Gastrocnemius medialis (tissue), 4 donors: ENCODE measurements at regions not wholly inside any gene's neighbourhood (a gene's known extent, or its start where the extent isn't known, plus 50 kb on each side); places are given as distances from the start of the nearest gene placed in this dataset.
A peak's percentile ranks its signal among the peaks of the same experiment; 100 is the strongest.

ENCODE experiments used
- ATAC-seq, 2 donors: fragments of 150-250 bp; one replicate each; pipeline ENCODE4 v1.9.1; 2016
- DNase-seq, 2 donors: peaks; one replicate each; pipeline ENCODE4 v3.0.0-alpha.2; 2019
- H3K27ac ChIP-seq, 4 donors: fragments of 200-600 bp; sonication (generic); 1 replicate in 1 of 4; 2 replicates in 3 of 4; pipeline ENCODE4 v1.5.1; 2016 to 2018; ENCODE audit warnings: mild to moderate bottlenecking in 2 of 4, moderate library complexity in 1 of 4
- H3K27me3 ChIP-seq, 3 donors: fragments of 200-600 bp; sonication (generic) in 2 of 3; 1 replicate in 1 of 3; 2 replicates in 2 of 3; pipeline versions ENCODE4 v1.5.1 to v1.6.0; 2016 to 2019; ENCODE audit warnings: mild to moderate bottlenecking in 1 of 3, moderate library complexity in 1 of 3
- H3K36me3 ChIP-seq, 2 donors: fragments of 200-600 bp; sonication (generic) in 1 of 2; one replicate each; pipeline ENCODE4 v1.5.1; 2017 to 2018
- H3K4me1 ChIP-seq, 2 donors: fragments of 200-600 bp; sonication (generic) in 1 of 2; one replicate each; pipeline ENCODE4 v1.5.1; 2016 to 2017; ENCODE audit warnings: mild to moderate bottlenecking in 2 of 2
- H3K4me3 ChIP-seq, 4 donors: fragments of 200-600 bp; sonication (generic) in 3 of 4; 1 replicate in 1 of 4; 2 replicates in 3 of 4; pipeline ENCODE4 v1.5.1; 2016 to 2019; ENCODE audit warnings: mild to moderate bottlenecking in 2 of 4
- H3K9me3 ChIP-seq, 3 donors: fragments of 200-600 bp; sonication (generic) in 2 of 3; 1 replicate in 1 of 3; 2 replicates in 2 of 3; pipeline ENCODE4 v1.5.1; 2016 to 2019
- CTCF ChIP-seq, 5 experiments: fragments of 450-650 bp in 3 of 5; fragments of 200-600 bp in 2 of 5; sonication (generic) in 2 of 5; IDR thresholded peaks in 4 of 5; conservative IDR thresholded peaks in 1 of 5; 1 replicate in 4 of 5; 2 replicates in 1 of 5; pipeline ENCODE4 v1.5.1; 2016 to 2019; ENCODE audit warnings: antibody characterized with exemption in 5 of 5, mild to moderate bottlenecking in 3 of 5, moderate library complexity in 3 of 5
- POLR2A ChIP-seq, 2 donors: fragments of 450-650 bp; IDR thresholded peaks; one replicate each; pipeline ENCODE4 v1.6.1; 2017; ENCODE audit warnings: antibody characterized with exemption in 2 of 2, mild to moderate bottlenecking in 2 of 2, moderate library complexity in 2 of 2
- in situ Hi-C, 4 donors: fragments of 200-750 bp; cut with MboI; loops; one replicate each; pipeline versions ENCODE4 v1.15.0 to v1.8.0; 2017; ENCODE audit warnings: low sequenced_read_pairs in 4 of 4
- intact Hi-C: fragments of 100-400 bp; cut with DNase I; formaldehyde crosslinking; loops from one replicate; pipeline ENCODE4 v1.15.1; 2023; ENCODE audit warnings: low total_unique reads

- intact Hi-C loops = no loop called here
- Histone ChIP-seq H3K4me3 (no peak overlapping the region), H3K27ac (no peak overlapping the region), H3K36me3 (no peaks in the 10 kb centered on the region), H3K4me1 (no peaks in the 10 kb centered on the region), H3K9me3 (no peaks in the 10 kb centered on the region), H3K27me3 (no peaks in the 10 kb centered on the region)
- ATAC-seq (no peak), DNase-seq (no peak)
- TF ChIP-seq POLR2A (IDR thresholded peaks at IDR 0.05) (no peak), CTCF (IDR thresholded peaks at IDR 0.05 in 4 of 5, conservative IDR thresholded peaks at IDR 0.05 in 1 of 5) (no peak)
- in situ Hi-C loops = no loop called here
Observed at GRCh38 chr4:189117426-189117825, 823.2 kb upstream of the FRG1 start.

- DNase-seq = no peak
Observed at GRCh38 chr4:189121336-189121735, 819.3 kb upstream of the FRG1 start.

GRCh38 chr4:189124149-189124758 is 816.4 kb upstream of the FRG1 start:
- intact Hi-C loops (no loop called here), in situ Hi-C loops (no loop called here)
- peak in 2 of 5 experiments; percentile 7 to 27 for TF ChIP-seq CTCF (IDR thresholded peaks at IDR 0.05 in 4 of 5, conservative IDR thresholded peaks at IDR 0.05 in 1 of 5)
- no peak for TF ChIP-seq POLR2A (IDR thresholded peaks at IDR 0.05)
- DNase-seq (no peak), ATAC-seq (no peak)
- Histone ChIP-seq H3K9me3 (no peaks in the 10 kb centered on the region), H3K4me1 (no peaks in the 10 kb centered on the region), H3K36me3 (no peaks in the 10 kb centered on the region), H3K4me3 (no peak overlapping the region), H3K27me3 (no peaks in the 10 kb centered on the region), H3K27ac (no peak overlapping the region)

More at GRCh38 chr4:189121336-189121735, 819.3 kb upstream of the FRG1 start:
- H3K4me1 ChIP-seq = no peaks in the 10 kb centered on the region
- no peak overlapping the region for H3K4me3 ChIP-seq
- no peak overlapping the region for H3K27ac ChIP-seq
- no peaks in the 10 kb centered on the region for H3K36me3 ChIP-seq
- intact Hi-C loops (no loop called here), in situ Hi-C loops (no loop called here)
- TF ChIP-seq POLR2A (IDR thresholded peaks at IDR 0.05) = no peak
- no peak for TF ChIP-seq CTCF (IDR thresholded peaks at IDR 0.05 in 4 of 5, conservative IDR thresholded peaks at IDR 0.05 in 1 of 5)
- ATAC-seq = no peak
- no peaks in the 10 kb centered on the region for H3K9me3 ChIP-seq
- H3K27me3 ChIP-seq = no peaks in the 10 kb centered on the region

GRCh38 chr4:189124791-189125190 is 815.9 kb upstream of the FRG1 start:
- intact Hi-C loops = no loop called here
- no peak for TF ChIP-seq POLR2A (IDR thresholded peaks at IDR 0.05)
- TF ChIP-seq CTCF (IDR thresholded peaks at IDR 0.05 in 4 of 5, conservative IDR thresholded peaks at IDR 0.05 in 1 of 5) = no peak
- no peaks in the 10 kb centered on the region for H3K27me3 ChIP-seq
- DNase-seq (no peak), ATAC-seq (no peak)
- in situ Hi-C loops = no loop called here
- H3K9me3 ChIP-seq = no peaks in the 10 kb centered on the region
- no peak overlapping the region for H3K27ac ChIP-seq
- no peaks in the 10 kb centered on the region for H3K36me3 ChIP-seq
- no peak overlapping the region for H3K4me3 ChIP-seq
- H3K4me1 ChIP-seq = no peaks in the 10 kb centered on the region

GRCh38 chr4:189126040-189126439 is 814.6 kb upstream of the FRG1 start:
- no peak for ATAC-seq
- no peak for DNase-seq
- no peaks in the 10 kb centered on the region for H3K27me3 ChIP-seq
- TF ChIP-seq CTCF (IDR thresholded peaks at IDR 0.05 in 4 of 5, conservative IDR thresholded peaks at IDR 0.05 in 1 of 5) (no peak), POLR2A (IDR thresholded peaks at IDR 0.05) (no peak)
- no peak overlapping the region for H3K27ac ChIP-seq
- no peaks in the 10 kb centered on the region for H3K9me3 ChIP-seq
- no peaks in the 10 kb centered on the region for H3K4me1 ChIP-seq
- in situ Hi-C loops (no loop called here), intact Hi-C loops (no loop called here)
- no peaks in the 10 kb centered on the region for H3K36me3 ChIP-seq
- H3K4me3 ChIP-seq = no peak overlapping the region
